Stimulated activated CD8-positive, alpha-beta memory T cell treated with anti-CD3 and anti-CD28 coated beads, Interleukin-7, amount 100 ng/mL, for 48 hours (primary cell): ENCODE measurements at regions not wholly inside any gene's neighbourhood (a gene's known extent, or its start where the extent isn't known, plus 50 kb on each side); places are given as distances from the start of the nearest gene placed in this dataset.

Source experiments
- DNase-seq, 2 donors: peaks; one replicate each; pipeline ENCODE4 v3.0.0-alpha.2; 2020; ENCODE audit warnings: low read depth in 1 of 2; ENCODE audit errors: extremely low read depth in 1 of 2

DNA sequence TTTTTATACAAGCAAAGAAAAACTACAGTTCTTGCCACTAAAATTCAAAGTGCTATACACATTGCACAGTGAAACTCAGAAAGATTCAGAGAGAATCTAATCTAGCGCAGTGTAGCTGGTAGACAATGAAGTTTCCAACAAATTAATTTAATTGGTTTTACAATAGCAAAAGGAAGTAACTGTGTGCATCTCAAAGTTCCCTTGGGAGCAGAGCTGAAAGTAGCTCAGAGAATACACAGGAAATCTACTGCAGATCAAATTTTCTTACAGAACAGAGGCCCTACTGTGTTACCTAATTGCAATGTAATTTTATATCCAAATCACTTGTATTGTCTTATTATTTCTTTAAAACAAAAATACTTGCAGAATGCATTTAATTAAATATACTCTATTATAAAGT lies 1396.2 kb upstream of the TENM4 start:
- no peak for DNase-seq

DNA sequence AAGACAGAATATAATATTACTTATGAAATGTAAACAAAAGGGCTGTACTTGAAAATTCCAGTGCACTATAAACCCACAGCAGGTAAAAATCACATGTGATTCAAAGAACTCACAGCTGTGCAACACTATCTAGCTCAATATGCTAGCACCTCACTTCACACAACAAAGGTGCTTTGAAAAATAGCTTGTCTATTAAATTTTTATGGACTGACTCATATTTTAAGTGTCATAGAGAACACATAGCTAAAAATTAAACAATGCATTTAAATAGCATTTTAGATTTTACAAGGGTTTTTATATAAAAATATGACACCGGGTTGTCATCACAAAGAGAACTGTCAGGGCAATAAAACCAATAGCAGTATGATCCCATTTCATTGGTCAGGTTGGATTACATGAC lies 1390.5 kb upstream of the TENM4 start:
- DNase-seq, result no peak

DNA sequence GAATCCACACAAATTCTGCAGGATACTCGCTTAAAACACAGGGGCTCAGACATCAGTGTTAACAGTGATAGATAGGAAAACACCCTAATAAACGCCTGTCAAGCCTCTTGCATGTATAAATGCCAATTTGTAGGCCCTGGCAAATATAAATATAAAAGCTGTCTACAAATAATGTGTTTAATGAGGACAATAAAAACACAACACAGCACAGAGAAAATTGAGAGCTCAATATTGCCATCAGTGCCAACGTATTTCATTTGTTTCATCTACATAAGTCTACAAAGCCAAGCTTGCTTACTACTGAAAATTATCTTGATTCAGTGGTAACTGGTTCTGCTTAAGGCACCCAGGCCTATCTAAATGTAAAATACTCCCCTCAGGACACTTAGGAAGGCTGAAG lies 1387.0 kb upstream of the TENM4 start:
- no peak for DNase-seq

DNA sequence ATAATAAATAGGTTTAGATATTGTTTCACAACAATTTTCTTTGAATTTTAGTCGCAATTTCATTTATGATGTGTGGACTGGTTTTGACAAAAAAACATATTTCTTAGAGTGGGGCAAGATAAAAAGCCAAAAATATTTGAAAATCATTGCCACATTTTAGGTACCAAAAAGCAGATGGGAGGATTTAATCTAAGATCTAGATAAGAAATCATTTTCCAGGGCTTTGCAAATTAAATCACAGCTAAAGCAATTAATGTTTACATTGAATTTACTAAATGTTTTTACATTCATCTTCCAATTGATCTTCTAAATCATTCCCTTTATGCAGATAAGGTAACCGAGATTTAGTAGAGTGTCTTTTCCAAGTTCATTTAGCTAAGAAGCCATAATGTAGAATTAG lies 1386.0 kb upstream of the TENM4 start:
- DNase-seq, result no peak

DNA sequence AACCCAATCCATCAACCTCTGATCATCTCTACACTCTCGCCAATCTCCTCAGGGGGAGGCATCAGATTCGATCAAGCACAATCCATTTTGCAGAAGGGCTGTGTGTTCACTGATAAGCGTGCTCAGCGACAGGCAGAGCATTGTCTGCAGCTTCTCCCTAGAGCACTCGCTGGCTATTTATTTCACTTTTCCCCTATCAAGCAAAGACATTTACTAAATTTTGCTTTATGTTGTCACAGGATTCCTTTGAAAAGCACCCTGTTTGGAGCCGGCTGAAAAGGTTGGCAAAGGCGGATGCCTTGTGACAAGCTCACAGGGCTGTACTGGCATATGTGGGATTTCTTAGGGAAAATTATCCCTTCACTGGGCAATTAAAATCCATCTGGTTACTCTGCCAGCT lies 1381.5 kb upstream of the TENM4 start:
- no peak for DNase-seq

DNA sequence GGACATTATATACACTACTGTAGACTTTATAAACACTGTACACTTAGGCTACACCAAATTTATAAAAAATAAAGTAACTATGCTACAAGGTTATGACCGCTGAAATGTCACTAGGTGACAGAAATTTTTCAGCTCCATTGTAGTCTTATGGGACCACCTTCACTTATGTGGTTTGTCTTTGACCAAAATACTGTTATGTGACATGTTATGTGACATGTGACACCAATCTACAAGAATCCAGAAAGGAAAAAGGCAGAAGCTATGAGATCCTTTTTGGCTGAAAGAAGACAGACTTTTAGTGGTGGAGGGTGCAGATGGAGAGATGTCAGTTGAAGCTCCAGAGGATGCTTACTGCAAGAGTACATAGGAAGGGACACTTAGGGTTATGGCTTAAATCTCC lies 1378.4 kb upstream of the TENM4 start:
- DNase-seq, result no peak

DNA sequence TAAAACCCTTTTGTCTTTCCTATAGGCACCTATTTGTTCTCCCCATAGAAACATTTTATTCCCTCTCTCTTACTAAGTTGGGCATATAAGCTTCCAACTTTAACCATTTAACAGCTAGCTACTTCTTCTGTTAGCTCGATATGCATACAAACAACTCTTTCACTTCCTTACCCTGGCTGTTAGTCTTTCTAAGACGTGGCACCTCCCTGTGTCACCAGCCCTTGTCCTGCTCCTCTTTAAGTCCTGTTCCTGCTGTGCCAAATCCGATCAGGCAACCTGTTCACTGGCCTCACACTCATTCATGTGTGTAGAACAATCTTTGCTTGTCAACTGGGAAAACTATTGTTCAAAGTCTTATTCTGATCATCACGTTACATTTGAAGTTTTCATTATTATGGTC lies 1376.1 kb upstream of the TENM4 start:
- no peak for DNase-seq

DNA sequence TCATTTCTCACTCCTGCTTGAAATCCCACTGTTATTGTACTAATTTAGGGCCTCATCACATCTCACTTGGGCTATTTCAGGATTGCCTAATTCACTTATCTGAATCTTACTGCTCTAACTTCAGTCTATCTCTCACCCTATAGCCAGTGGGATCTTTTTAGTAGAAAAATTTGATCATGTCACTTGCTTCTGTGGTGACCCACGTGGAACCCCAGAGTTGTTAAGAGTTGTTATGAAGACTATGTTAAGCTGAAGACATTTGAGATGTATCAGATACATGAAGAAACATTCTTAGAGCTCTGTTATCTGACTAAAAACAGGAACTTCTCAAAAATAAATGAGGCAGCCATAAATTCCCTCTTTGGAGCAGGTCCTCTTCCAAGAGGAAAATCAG lies 1375.6 kb upstream of the TENM4 start:
- no peak for DNase-seq

DNA sequence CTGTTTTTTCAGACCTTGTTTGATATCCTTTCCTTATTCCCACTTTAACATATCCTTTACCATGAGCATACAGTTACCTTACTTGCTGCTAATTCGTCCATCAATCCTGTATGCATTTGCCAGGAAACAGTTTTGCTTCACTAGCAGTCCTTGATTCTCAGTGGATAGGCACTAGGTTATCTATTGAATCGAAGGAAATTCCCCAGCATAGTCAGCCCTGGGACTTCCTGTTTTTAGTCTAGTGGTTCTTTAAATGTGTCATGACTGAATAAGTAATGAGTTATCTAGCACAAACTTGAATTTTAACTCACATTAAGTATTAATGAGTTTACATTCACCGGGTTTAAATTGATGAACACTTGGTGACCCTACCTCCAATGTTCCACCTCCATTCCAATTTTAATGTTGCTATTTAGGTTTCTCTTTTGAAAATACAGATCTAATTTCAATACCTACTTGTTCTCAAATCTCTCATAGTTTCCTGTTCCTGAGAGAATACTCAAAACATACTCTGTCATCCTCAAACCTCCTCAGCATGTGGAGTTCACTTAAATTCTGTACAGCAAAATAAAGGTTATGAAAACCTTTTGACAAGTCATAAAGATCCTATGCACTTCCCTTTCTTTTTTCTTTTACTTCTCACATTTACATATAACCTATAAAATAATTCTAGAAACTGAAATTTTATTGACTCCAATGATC lies 1375.1 kb upstream of the TENM4 start:
- no peak for DNase-seq

DNA sequence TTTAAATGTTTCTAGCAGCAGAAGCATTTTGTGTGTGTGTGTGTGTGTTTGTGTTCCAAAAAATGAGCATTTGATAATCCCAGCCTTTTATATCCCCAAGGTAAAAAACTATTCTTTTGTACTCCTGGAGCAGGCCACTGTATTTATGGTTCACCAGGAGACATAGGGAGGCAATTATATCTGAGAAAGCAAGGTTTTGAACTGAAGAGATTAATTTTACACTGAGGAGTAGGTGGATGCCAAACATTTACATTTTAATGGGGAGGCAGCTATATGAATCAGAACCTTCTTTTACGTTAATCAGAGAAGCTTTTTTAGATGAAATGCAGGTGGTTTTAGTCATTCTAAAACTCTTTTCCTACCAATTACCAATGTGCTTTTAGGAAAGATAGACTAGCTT lies 1374.0 kb upstream of the TENM4 start:
- no peak for DNase-seq

DNA sequence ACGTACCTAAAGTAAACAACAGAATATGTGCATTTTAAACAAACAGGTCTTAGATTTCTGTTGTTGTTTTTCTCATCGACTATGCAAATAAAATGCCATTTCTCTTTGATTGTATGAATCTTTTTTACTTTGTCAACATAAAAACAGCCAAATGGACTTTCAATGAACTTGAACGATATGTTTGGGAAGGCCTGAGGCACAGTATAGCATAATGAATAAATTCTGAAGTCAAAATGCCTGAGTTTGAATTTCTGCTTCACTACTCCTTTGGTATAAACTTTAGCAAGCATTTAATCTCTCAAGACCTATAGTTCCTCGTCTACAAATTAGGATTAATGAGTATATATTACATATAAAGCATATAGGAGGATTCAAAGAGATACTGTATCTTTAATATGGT lies 1369.9 kb upstream of the TENM4 start:
- DNase-seq, result no peak

DNA sequence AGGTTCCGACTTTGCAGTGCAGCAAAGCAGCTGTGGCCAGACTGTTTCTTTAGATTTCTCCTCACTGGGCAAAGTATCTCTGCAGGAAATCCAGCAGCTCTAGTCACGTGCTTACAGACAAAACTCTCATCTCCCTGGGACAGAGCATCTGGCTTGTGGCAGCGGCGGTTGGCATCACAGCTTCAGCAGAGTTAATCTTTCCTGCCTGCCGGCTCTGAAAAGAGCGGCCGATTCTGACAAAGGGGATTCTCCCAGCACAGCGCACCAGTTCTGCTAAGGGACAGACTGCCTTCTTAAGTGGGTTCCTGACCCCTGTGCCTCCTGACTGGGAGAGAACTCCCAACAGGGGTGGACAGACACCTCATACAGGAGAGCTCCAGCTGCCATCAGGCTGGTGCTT lies 1357.3 kb upstream of the TENM4 start:
- no peak for DNase-seq

DNA sequence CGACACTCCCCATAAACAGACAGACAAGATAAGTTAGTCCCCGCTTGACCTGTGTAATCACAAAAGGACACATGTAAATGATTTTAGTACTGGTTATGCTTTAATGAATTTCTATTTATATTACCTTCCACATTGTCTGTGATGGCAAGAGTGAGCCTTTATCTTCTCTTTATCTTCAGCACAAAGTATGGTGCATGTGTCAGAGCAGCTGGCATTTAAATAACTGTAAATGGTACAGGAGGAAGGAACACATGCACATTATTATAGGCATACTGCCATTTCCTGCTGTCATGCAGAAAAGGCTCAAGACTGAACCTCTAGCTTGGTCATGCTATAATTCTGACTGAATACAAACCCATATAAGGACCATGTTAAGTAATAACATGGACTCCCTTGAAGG lies 1342.7 kb upstream of the TENM4 start:
- DNase-seq, result no peak

DNA sequence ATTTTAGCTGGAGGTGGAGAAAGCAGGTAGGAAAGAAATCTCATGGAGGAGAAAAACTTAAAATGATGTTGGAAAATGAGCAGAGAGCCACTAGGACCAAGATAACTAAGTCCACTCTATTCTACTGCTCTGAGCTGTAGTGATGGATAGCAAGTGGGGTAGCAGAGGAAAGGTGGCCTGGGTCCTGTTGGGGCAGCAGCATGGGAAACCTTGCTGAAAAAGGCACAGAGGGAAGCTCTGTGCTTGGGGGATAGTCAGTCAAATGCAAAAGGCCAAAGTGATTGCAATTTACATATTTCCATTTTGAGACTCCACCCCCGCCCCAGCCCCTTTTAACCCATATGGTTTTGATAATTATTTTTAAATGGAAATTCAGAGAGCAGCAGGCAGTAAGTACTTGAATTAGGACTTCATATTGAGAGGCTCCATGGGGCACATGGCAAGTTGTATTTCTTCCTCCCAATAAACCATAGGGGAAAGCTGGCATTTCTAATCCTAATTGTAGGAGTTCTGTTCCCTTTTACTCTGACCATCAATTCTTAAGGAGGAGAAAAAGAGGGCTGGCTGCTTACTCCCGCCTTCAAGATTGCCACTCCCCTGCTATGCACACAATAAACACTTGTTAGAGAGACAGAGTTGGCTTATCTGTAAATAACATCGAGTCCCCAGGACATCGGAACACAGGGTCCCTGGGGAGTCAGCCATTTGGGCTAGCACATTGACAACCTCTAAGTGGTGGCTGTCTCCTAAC lies 1341.5 kb upstream of the TENM4 start:
- no peak for DNase-seq

DNA sequence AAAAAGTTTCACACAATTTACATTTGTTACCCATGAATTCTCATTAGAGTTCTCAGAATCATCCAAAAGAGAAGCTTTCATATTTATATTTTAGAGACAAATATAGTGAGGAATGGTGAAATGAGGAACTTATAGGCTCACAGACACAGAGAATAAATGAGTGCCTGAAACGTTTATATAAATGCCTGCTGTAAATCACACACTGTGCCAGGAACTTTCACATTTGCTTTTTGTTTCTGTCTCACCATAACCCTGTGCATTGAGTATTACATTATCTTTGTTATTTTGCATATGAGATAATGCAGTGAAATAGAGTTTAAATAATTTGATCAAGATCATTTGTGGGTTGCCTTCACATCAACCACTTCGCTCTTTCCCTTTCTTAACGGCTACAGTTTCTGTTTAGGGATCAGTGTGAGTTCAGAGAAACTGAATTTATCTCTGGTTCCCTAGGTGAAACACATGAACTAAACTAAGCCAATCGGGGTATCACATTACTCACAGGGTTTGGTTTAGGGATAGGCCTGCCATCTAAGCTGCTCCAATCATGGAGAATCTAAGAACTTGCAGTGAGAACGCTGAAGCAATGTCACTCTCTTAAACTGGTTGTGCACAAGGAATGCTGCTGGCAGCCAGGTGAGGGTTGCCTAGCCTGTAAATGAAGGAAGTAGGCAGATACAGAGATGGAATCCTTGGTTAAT lies 1339.2 kb upstream of the TENM4 start:
- no peak for DNase-seq

DNA sequence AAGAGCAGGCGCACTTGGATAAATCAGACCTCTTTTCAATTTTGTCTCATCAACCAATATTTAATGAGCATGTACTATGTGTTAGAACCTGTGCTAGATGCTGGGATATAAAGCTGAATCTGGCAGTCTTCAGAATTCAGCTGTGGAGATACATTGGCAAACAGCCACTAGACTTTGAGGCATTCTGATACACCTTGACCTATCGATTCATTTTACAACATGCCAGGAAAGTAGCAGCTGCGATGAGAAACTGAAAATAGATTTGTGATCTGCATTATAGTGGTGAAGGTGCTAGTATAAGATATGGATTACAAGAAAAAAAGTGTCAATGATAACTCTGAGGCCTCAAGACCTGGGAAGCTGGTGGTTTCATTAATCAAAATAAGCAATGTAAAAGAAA lies 1338.1 kb upstream of the TENM4 start:
- no peak for DNase-seq

DNA sequence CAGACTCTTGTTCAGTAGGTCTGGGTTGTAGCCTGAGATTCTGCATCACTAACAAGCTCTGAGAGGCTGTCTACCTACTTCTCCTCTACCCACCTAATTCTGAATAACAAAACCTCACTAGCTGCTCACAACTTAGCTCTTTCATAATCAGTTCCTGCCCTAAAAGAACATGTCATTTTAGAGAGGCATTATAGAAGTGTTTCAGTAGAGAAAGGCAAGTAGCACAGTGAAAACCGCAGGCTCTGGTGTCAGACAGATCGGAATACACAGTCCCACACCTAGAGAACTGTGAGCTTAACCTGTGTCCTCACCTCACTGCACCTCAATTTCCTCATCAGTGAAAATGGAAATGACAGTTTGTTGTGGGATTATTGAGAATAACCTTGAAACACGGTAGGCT lies 1337.6 kb upstream of the TENM4 start:
- no peak for DNase-seq

DNA sequence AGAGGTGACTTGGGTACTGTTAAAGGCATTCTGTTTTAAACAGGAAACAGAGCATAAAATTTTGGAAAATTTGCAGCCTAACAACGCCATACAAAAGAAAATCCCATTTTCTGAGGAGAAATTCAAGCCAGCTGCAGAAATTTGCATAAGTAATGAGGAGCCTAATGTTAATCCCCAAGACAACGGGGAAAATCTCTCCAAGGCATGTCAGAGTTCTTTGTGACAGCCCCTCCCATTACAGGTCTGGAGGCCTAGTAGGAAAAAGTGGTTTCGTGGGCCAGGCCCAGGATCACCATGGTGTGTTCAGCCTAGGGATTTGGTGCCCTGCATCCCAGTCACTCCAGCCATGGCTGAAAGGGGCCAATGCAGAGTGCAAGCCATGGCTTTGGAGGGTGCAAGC lies 1333.1 kb upstream of the TENM4 start:
- DNase-seq, result no peak

DNA sequence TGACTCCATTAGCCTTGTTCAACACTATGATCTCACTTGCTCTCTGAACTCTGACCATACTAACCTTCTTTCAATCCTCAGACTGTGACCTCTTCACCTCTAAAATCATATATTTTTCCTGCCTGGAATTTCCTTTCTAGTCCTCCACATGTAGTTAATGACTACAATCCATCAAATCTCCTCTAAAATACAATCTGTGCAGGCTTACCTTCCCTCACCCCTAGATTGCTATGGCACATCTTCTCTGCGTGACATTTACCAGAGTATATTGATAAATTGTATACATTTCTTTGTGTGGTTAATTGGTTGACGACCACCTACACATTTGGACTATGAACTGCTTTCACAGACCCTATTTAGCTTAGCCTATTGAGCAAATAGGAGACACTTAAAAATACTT lies 1330.2 kb upstream of the TENM4 start:
- DNase-seq, result no peak

DNA sequence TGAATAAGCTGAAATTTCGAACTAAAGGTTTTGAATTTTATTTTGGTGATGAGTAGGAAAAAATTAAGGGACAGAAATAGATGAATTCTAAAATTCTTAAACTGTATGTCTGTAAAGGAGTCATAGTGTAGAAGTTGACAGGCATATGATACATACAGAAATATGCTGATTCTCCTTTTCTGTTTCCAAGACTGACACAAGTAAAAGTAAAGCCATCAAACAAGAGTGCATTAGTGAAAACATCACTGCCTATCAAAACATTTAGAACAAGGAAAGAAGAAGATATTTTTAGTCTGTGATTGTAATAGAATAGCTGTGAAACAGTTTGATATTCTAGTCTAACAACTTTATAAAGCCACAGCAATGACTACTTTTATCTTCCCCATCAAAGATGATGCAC lies 1318.0 kb upstream of the TENM4 start:
- no peak for DNase-seq

DNA sequence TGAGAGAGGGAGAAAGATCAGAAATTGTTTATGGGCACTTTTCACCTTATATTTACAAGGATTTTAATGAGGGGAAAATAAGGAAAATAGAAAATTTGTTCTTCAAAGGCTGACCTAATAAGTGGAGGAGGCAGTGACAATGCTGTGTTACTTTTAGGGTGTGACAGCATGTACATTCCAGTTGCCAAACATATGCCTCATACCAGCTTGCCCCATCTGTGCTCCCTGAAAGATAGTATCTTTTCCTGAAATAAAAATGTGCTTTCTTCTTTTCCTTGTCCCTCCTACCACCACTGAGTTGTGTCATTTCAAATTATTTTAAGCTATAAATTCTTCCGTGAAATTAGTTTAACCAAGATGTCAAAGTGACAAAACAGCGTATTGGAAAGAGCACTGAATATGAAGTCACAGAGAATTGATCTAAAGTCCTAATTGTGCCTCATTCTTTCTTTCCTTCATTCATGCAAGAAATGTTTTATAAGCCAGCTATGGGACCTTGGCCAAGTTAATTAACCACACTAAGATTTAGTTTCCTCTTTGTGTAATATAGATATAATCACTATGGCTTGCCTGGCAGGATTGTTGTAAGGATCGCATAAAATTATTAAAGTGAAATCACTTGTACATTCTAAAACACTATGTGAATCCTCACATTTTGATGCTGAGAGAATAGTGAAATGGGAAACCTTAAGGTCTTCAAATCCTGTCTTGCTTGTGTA lies 1307.5 kb upstream of the TENM4 start:
- no peak for DNase-seq

DNA sequence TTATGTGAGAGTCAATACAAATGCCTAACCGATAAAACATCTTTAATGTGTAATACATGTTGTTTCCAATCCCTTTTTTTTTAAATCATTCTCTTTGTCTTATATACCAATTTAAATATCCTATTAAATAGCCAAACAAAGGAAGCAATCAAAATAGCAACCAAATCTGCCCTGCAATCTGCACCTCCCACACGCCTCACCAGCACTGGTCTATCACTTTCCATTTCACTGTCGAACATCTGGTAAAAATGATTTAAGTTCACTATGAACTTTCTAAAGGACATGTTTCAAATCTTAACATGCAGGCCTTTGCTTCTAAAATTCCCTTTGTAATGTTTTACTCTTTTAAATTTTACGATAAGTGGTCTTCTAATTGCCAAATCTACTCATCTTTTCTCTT lies 1305.5 kb upstream of the TENM4 start:
- no peak for DNase-seq
